SK-N-MC (cell line): ENCODE measurements at regions not wholly inside any gene's neighbourhood (a gene's known extent, or its start where the extent isn't known, plus 50 kb on each side); places are given as distances from the start of the nearest gene placed in this dataset.

Experiments used
- DNase-seq: peaks from one replicate; pipeline ENCODE4 v3.0.0-alpha.2; 2011; ENCODE audit warnings: low read depth, low spot score
- H3K27ac ChIP-seq: fragments of 200-600 bp; sonication (generic); 2 replicates; pipeline ENCODE4 v1.5.1; 2016; ENCODE audit warnings: mixed run types
- H3K36me3 ChIP-seq: fragments of 200-600 bp; sonication (generic); 2 replicates; pipeline ENCODE4 v1.6.1; 2017; ENCODE audit warnings: antibody characterized with exemption, low read length, mixed read lengths; ENCODE audit not compliant: insufficient read depth
- H3K4me3 ChIP-seq: fragments of 200-600 bp; sonication (generic); 2 replicates; pipeline ENCODE4 v1.5.1; 2016
- H3K9ac ChIP-seq: fragments of 200-600 bp; sonication (generic); 2 replicates; pipeline ENCODE4 v1.8.0; 2017; ENCODE audit warnings: mixed run types, mixed read lengths; ENCODE audit not compliant: insufficient read length
- H3K9me3 ChIP-seq: fragments of 200-600 bp; sonication (generic); 2 replicates; pipeline ENCODE4 v1.6.1; 2017; ENCODE audit warnings: low read depth, mild to moderate bottlenecking, antibody characterized with exemption, low read length, moderate library complexity, mixed read lengths
- EZH2 ChIP-seq: fragments of 200-600 bp; sonication (generic); IDR thresholded peaks from one replicate; pipeline ENCODE4 v1.6.1; 2017; ENCODE audit warnings: antibody characterized with exemption
- FOXP2 ChIP-seq: optimal IDR thresholded peaks from 2 replicates; pipeline ENCODE3; 2011; ENCODE audit warnings: mild to moderate bottlenecking, moderate library complexity; ENCODE audit not compliant: insufficient read depth; ENCODE audit errors: extremely low read length, control extremely low read depth
- POLR2AphosphoS5 ChIP-seq: IDR thresholded peaks from 2 replicates; pipeline ENCODE4 v1.6.1; 2012; ENCODE audit warnings: mild to moderate bottlenecking, low read depth, low read length, borderline replicate concordance

- Histone ChIP-seq H3K36me3 (no peaks in the 10 kb centered on the region), H3K4me3 (no peak overlapping the region), H3K9ac (no peak overlapping the region), H3K9me3 (no peaks in the 10 kb centered on the region), H3K27ac (no peak overlapping the region)
- TF ChIP-seq EZH2 (no peak), POLR2AphosphoS5 (no peak), FOXP2 (no peak)
- DNase-seq: no peak
Measured at GRCh38 chr7:115117748-115118147, 195.9 kb downstream of the MDFIC start.

GRCh38 chr7:115116773-115117715 is 195.2 kb downstream of the MDFIC start:
- no peak for TF ChIP-seq POLR2AphosphoS5
- no peak for TF ChIP-seq EZH2
- no peak for TF ChIP-seq FOXP2
- no peak overlapping the region for H3K27ac ChIP-seq
- DNase-seq: no peak
- H3K36me3 ChIP-seq: no peaks in the 10 kb centered on the region
- no peak overlapping the region for H3K9ac ChIP-seq
- no peaks in the 10 kb centered on the region for H3K9me3 ChIP-seq
- H3K4me3 ChIP-seq: no peak overlapping the region

- no peaks in the 10 kb centered on the region for H3K36me3 ChIP-seq
- DNase-seq: no peak
- H3K4me3 ChIP-seq: no peak overlapping the region
- H3K9me3 ChIP-seq: no peaks in the 10 kb centered on the region
- TF ChIP-seq FOXP2: no peak
- no peak for TF ChIP-seq EZH2
- TF ChIP-seq POLR2AphosphoS5: no peak
- no peak overlapping the region for H3K9ac ChIP-seq
- no peak overlapping the region for H3K27ac ChIP-seq
Measured at GRCh38 chr7:115113776-115114175, 191.9 kb downstream of the MDFIC start.

GRCh38 chr7:115113131-115113530 is 191.2 kb downstream of the MDFIC start:
- Histone ChIP-seq H3K9me3 (no peaks in the 10 kb centered on the region), H3K36me3 (no peaks in the 10 kb centered on the region), H3K9ac (no peak overlapping the region), H3K27ac (no peak overlapping the region), H3K4me3 (no peak overlapping the region)
- TF ChIP-seq POLR2AphosphoS5 (no peak), EZH2 (no peak)
- DNase-seq: no peak

- H3K9me3 ChIP-seq: no peaks in the 10 kb centered on the region
- no peaks in the 10 kb centered on the region for H3K36me3 ChIP-seq
- no peak overlapping the region for H3K27ac ChIP-seq
- no peak overlapping the region for H3K9ac ChIP-seq
- DNase-seq: no peak
- H3K4me3 ChIP-seq: no peak overlapping the region
- TF ChIP-seq FOXP2: no peak
- no peak for TF ChIP-seq EZH2
- no peak for TF ChIP-seq POLR2AphosphoS5
Measured at GRCh38 chr7:115110523-115110922, 188.6 kb downstream of the MDFIC start.

GRCh38 chr7:115106316-115106715 is 184.4 kb downstream of the MDFIC start:
- Histone ChIP-seq H3K9ac (no peak overlapping the region), H3K9me3 (no peaks in the 10 kb centered on the region), H3K36me3 (no peaks in the 10 kb centered on the region), H3K27ac (no peak overlapping the region), H3K4me3 (no peak overlapping the region)
- TF ChIP-seq EZH2 (no peak), FOXP2 (no peak), POLR2AphosphoS5 (no peak)
- DNase-seq: no peak

- DNase-seq: no peak
- Histone ChIP-seq H3K9ac (no peak overlapping the region), H3K4me3 (no peak overlapping the region), H3K36me3 (no peaks in the 10 kb centered on the region), H3K27ac (no peak overlapping the region), H3K9me3 (no peaks in the 10 kb centered on the region)
- TF ChIP-seq POLR2AphosphoS5 (no peak), EZH2 (no peak)
Measured at GRCh38 chr7:115102738-115103137, 180.8 kb downstream of the MDFIC start.

- Histone ChIP-seq H3K4me3 (no peak overlapping the region), H3K9me3 (no peaks in the 10 kb centered on the region), H3K27ac (no peak overlapping the region), H3K36me3 (no peaks in the 10 kb centered on the region), H3K9ac (no peak overlapping the region)
- DNase-seq: no peak
- no peak for TF ChIP-seq POLR2AphosphoS5
- no peak for TF ChIP-seq FOXP2
- no peak for TF ChIP-seq EZH2
Measured at GRCh38 chr7:115101199-115101598, 179.3 kb downstream of the MDFIC start.

GRCh38 chr7:115099906-115100305 is 178.0 kb downstream of the MDFIC start:
- Histone ChIP-seq H3K9ac (no peak overlapping the region), H3K27ac (no peak overlapping the region), H3K4me3 (no peak overlapping the region), H3K36me3 (no peaks in the 10 kb centered on the region), H3K9me3 (no peaks in the 10 kb centered on the region)
- DNase-seq: no peak
- TF ChIP-seq FOXP2 (no peak), EZH2 (no peak), POLR2AphosphoS5 (no peak)
